HL-60 (cell line): ENCODE measurements at regions not wholly inside any gene's neighbourhood (a gene's known extent, or its start where the extent isn't known, plus 50 kb on each side); places are given as distances from the start of the nearest gene placed in this dataset.

Source experiments
- CTCF ChIP-seq: IDR thresholded peaks from one replicate; pipeline ENCODE4 v1.5.1; 2011; ENCODE audit warnings: low read length, control low read depth, inconsistent platforms; ENCODE audit not compliant: insufficient read depth
- GABPA ChIP-seq: IDR thresholded peaks from 2 replicates; pipeline ENCODE4 v1.6.1; 2012; ENCODE audit warnings: low read depth
- REST ChIP-seq: IDR thresholded peaks from 2 replicates; pipeline ENCODE4 v1.6.1; 2012; ENCODE audit warnings: low read depth; ENCODE audit not compliant: insufficient replicate concordance

GRCh38 chr10:61179771-61180170, 235.8 kb upstream of the RHOBTB1 start:
- TF ChIP-seq CTCF, result no peak
- no peak for TF ChIP-seq GABPA
- TF ChIP-seq REST, result no peak
